GM23338 (cell line): ENCODE measurements at regions not wholly inside any gene's neighbourhood (a gene's known extent, or its start where the extent isn't known, plus 50 kb on each side); places are given as distances from the start of the nearest gene placed in this dataset.

Experiments
- CTCF ChIP-seq, 2 experiments: fragments of 200-600 bp in 1 of 2; sonication (generic) in 1 of 2; conservative IDR thresholded peaks; 2 replicates each; pipeline versions ENCODE4 v1.5.1 to v1.6.1; 2016 to 2017; ENCODE audit warnings: antibody characterized with exemption in 2 of 2, low read depth in 2 of 2, mild to moderate bottlenecking in 2 of 2, moderate library complexity in 1 of 2
- EZH2 ChIP-seq: fragments of 200-600 bp; sonication (generic); IDR thresholded peaks from one replicate; pipeline ENCODE4 v1.8.0; 2017; ENCODE audit warnings: antibody characterized with exemption, mild to moderate bottlenecking, low read depth; ENCODE audit not compliant: unreplicated experiment
- EZH2phosphoT487 ChIP-seq: fragments of 200-600 bp; sonication (generic); IDR thresholded peaks from one replicate; pipeline ENCODE4 v1.8.1; 2018; ENCODE audit warnings: antibody characterized with exemption; ENCODE audit not compliant: unreplicated experiment
- NANOG ChIP-seq: IDR thresholded peaks from 2 replicates; pipeline ENCODE4 v1.6.1; 2016; ENCODE audit warnings: antibody characterized with exemption, borderline replicate concordance
- POLR2AphosphoS5 ChIP-seq: IDR thresholded peaks from 2 replicates; pipeline ENCODE4 v1.6.1; 2016; ENCODE audit warnings: antibody characterized with exemption, low read depth
- REST ChIP-seq: IDR thresholded peaks from one replicate; pipeline ENCODE4 v1.6.1; 2018; ENCODE audit warnings: antibody characterized with exemption; ENCODE audit not compliant: unreplicated experiment

GRCh38 chr2:220756653-220757052 lies 815.5 kb downstream of the EPHA4 start:
- TF ChIP-seq CTCF (conservative IDR thresholded peaks at IDR 0.05; ENCODE audit: low read depth in 2 of 2) (no peak), EZH2phosphoT487 (no peak), REST (no peak), EZH2 (no peak), POLR2AphosphoS5 (no peak), NANOG (no peak)
